ENCODE measurements at regions not wholly inside any gene's neighbourhood (a gene's known extent, or its start where the extent isn't known, plus 50 kb on each side); places are given as distances from the start of the nearest gene placed in this dataset.

GRCh38 chr7:25384788-25385505 is 156.7 kb upstream of the NPVF start:
- CTCF ChIA-PET: interaction anchor here (0.6 kb wide), 1 partner anchor 1130 kb away, joined by 5 read pairs; no protein-coding TSS in a partner anchor
- TF ChIP-seq, protein P1, sequence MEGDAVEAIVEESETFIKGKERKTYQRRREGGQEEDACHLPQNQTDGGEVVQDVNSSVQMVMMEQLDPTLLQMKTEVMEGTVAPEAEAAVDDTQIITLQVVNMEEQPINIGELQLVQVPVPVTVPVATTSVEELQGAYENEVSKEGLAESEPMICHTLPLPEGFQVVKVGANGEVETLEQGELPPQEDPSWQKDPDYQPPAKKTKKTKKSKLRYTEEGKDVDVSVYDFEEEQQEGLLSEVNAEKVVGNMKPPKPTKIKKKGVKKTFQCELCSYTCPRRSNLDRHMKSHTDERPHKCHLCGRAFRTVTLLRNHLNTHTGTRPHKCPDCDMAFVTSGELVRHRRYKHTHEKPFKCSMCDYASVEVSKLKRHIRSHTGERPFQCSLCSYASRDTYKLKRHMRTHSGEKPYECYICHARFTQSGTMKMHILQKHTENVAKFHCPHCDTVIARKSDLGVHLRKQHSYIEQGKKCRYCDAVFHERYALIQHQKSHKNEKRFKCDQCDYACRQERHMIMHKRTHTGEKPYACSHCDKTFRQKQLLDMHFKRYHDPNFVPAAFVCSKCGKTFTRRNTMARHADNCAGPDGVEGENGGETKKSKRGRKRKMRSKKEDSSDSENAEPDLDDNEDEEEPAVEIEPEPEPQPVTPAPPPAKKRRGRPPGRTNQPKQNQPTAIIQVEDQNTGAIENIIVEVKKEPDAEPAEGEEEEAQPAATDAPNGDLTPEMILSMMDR (conservative IDR thresholded peaks at IDR 0.05): no peak
- no peak for TF ChIP-seq EZH2 (IDR thresholded peaks at IDR 0.05; ENCODE audit: low read depth)

DNA sequence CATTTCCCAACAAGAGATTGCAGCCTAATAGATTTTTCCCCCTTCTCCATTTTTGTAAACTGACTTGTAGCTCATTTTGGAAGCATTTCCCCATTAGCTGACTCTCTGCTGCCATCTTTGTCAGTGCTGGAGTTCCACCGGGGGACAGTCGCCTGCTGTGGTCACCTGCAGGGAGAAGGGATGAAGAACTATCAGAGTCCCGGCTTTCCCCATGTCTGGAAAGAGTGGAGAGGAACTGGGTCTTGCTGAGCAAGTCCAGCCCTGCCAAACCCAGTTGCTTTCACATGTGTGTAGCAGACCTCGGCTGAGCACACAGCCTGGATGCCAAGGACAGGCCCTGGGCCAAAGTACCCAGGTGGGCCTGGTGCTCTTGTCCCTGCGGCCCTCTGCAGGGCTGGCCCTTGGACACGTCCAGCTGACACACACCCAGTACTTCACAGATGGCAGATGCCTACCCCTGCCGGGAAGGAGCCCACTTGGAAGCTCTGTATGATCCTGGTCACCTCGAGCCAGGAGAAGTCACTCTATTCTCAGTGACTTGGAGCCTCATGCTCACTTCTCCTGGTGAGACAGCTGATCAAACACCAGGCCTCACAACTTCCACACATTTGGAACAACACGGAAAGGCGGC is 157.3 kb upstream of the NPVF start:
- ChIA-PET CTCF (interaction anchor here (0.6 kb wide), 1 partner anchor 1129 kb away, joined by 5 read pairs; no protein-coding TSS in a partner anchor), POLR2A (ENCODE audit: unreplicated experiment) (no interaction called here)
- H3K36me3 ChIP-seq (ENCODE audit: low read depth): no peaks in the 10 kb centered on the region
- H2AFZ ChIP-seq: no peak overlapping the region
- H3K4me2 ChIP-seq: no peak overlapping the region
- no peaks in the 10 kb centered on the region for H3K9me2 ChIP-seq (ENCODE audit: insufficient read depth)
- no peaks in the 10 kb centered on the region for H3K9me3 ChIP-seq (ENCODE audit: insufficient read depth, low read depth)
- no peak overlapping the region for H3K4me3 ChIP-seq
- no peaks in the 10 kb centered on the region for H4K20me1 ChIP-seq (ENCODE audit: insufficient read depth)
- no peak overlapping the region for H3K27ac ChIP-seq
- H3F3A ChIP-seq (ENCODE audit: insufficient read depth, low read depth): no peaks in the 10 kb centered on the region
- H3K4me1 ChIP-seq (replicated peaks; ENCODE audit: insufficient read depth): no peaks in the 10 kb centered on the region
- intact Hi-C loops (cut with micrococcal nuclease; ENCODE audit: unreplicated experiment): no loop called here
- H3K27me3 ChIP-seq (ENCODE audit: insufficient read depth, low read depth): peaks cover 62% of the 10 kb centered on the region
- H3K79me2 ChIP-seq (ENCODE audit: low read depth): no peaks in the 10 kb centered on the region
- TF ChIP-seq EZH2 (IDR thresholded peaks at IDR 0.05; ENCODE audit: low read depth): no peak
- TF ChIP-seq, protein P1 (conservative IDR thresholded peaks at IDR 0.05): no peak
- BruUV-seq (replicated peaks): no TSS peak
- no peak for DNase-seq

More at GRCh38 chr7:25384788-25385505, 156.7 kb upstream of the NPVF start:
- no peak for DNase-seq
- H3K79me2 ChIP-seq (ENCODE audit: low read depth): no peaks in the 10 kb centered on the region
- H3K4me3 ChIP-seq: no peak overlapping the region
- no peak overlapping the region for H3K4me2 ChIP-seq
- no peak overlapping the region for H2AFZ ChIP-seq
- no TSS peak for BruUV-seq (replicated peaks)
- no peaks in the 10 kb centered on the region for H3K9me2 ChIP-seq (ENCODE audit: insufficient read depth)
- POLR2A ChIA-PET (ENCODE audit: unreplicated experiment): no interaction called here
- no peak overlapping the region for H3K27ac ChIP-seq
- H3K36me3 ChIP-seq (ENCODE audit: low read depth): no peaks in the 10 kb centered on the region
- H4K20me1 ChIP-seq (ENCODE audit: insufficient read depth): no peaks in the 10 kb centered on the region
- H3F3A ChIP-seq (ENCODE audit: insufficient read depth, low read depth): no peaks in the 10 kb centered on the region
- H3K9me3 ChIP-seq (ENCODE audit: insufficient read depth, low read depth): no peaks in the 10 kb centered on the region
- intact Hi-C loops (cut with micrococcal nuclease; ENCODE audit: unreplicated experiment): no loop called here
- H3K4me1 ChIP-seq (replicated peaks; ENCODE audit: insufficient read depth): no peaks in the 10 kb centered on the region
- H3K27me3 ChIP-seq (ENCODE audit: insufficient read depth, low read depth): peaks cover 57% of the 10 kb centered on the region

GRCh38 chr7:25386311-25386744 is 158.0 kb upstream of the NPVF start:
- intact Hi-C loops (cut with micrococcal nuclease; ENCODE audit: unreplicated experiment): no loop called here
- no peaks in the 10 kb centered on the region for H3F3A ChIP-seq (ENCODE audit: insufficient read depth, low read depth)
- no peak overlapping the region for H3K27ac ChIP-seq
- H3K9me3 ChIP-seq (ENCODE audit: insufficient read depth, low read depth): no peaks in the 10 kb centered on the region
- no peaks in the 10 kb centered on the region for H4K20me1 ChIP-seq (ENCODE audit: insufficient read depth)
- H3K36me3 ChIP-seq (ENCODE audit: low read depth): no peaks in the 10 kb centered on the region
- H3K4me2 ChIP-seq: no peak overlapping the region
- ChIA-PET POLR2A (ENCODE audit: unreplicated experiment) (no interaction called here), CTCF (no interaction called here)
- no peak overlapping the region for H2AFZ ChIP-seq
- no peaks in the 10 kb centered on the region for H3K79me2 ChIP-seq (ENCODE audit: low read depth)
- H3K27me3 ChIP-seq (ENCODE audit: insufficient read depth, low read depth): peaks cover 61% of the 10 kb centered on the region
- no peak for TF ChIP-seq EZH2 (IDR thresholded peaks at IDR 0.05; ENCODE audit: low read depth)
- TF ChIP-seq, protein P1 (conservative IDR thresholded peaks at IDR 0.05): no peak
- no peaks in the 10 kb centered on the region for H3K9me2 ChIP-seq (ENCODE audit: insufficient read depth)
- H3K4me3 ChIP-seq: no peak overlapping the region
- no peaks in the 10 kb centered on the region for H3K4me1 ChIP-seq (replicated peaks; ENCODE audit: insufficient read depth)
- no peak for DNase-seq
- no TSS peak for BruUV-seq (replicated peaks)
